GM19328 (cell line): ENCODE measurements at regions not wholly inside any gene's neighbourhood (a gene's known extent, or its start where the extent isn't known, plus 50 kb on each side); places are given as distances from the start of the nearest gene placed in this dataset.
"Not testable (repeated sequence)": the region's sequence is repeated elsewhere in the genome, so short reads cannot be mapped to it uniquely, and the experiment has no call there.

Source experiments
- ATAC-seq: cut with Tn5 transposase; IDR thresholded peaks from one replicate; pipeline ENCODE4 v1.9.1; 2021; ENCODE audit warnings: mild to moderate bottlenecking, moderate library complexity; ENCODE audit not compliant: unreplicated experiment

DNA sequence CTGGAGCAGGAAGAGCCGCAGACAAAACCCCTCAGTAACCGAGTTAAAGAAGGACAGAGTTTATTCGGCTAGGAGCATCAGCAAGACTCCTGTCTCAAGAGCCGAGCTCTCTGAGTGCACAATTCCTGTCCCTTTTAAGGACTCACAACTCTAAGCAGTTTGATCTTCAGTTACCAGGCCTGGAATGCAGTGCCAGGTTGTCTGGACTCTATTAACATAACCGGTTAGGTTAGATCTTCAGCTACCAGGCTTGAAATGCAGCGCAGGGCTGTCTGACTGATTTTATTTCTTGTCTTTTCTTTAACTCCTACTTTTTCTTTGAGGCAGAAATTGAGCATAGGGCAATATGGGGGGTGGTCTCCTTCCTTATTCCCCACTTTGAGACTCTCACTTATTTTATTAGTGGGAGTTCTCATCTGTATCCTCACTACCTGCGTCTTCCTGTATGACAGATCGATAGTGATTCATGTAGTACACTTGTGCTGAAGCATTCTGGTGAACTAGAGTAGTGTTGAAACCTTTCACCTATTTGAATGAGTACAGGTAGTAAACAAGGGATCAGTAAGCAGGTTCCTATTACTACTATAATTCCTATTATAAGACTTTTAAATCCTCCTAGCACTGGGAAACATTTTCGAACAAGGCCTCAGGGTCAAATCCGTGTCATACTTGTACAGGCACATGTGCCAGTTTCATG is 325.0 kb downstream of the CGGBP1 start:
- no peak for ATAC-seq

DNA sequence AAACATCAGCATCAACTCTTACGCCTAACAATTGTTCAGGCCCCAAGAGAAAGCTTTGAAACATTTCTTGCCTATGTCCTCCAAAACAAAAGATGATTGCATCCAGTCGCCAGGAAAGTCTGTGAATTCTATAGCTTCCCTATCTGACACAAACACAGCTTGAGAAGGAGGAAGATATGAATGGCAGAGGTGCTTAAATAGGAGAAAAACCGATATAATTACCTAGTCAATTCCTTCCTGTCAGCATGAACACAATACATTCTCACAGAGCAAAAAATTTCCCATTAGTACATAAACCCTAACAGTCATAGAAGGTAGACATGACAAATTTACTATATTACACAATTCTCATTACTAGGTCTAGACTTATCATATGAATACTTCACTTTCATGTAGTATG is 326.5 kb downstream of the CGGBP1 start:
- no peak for ATAC-seq

DNA sequence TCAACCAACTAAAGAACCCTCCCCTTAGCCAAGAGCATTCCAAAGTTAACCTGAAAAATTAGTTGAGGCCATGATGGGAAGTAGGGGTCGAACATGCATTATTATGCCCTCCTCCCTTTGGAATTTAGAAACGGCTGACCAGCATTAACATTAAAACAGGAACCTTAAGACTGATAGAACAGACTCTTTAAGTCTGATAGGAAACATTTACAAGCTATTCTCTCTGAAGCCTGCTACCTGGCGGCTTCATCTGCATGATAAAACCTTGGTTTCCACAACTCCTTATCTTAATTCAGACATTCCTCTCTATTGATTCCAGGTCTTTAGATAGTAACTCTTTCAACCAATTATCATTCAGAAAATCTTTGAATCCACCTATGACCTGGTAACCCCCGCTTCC is 331.0 kb downstream of the CGGBP1 start:
- ATAC-seq = no peak

DNA sequence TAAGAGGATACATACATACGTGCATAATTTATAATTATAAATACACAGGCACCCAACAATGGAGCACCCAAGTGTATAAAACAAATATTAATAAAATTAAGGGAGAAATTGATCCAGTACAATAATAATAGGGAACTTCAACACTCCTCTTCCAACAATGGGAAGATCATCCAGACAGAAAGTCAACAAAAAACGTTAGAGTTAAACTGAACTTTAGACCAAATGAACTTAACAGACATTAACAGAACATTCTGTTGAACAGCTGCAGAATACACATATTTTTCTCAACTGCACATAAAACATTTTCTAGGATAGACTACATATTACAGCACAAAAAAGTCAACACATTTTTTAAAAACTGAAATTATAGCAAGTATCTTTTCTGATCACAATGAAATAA is 339.7 kb downstream of the CGGBP1 start:
- no peak for ATAC-seq

DNA sequence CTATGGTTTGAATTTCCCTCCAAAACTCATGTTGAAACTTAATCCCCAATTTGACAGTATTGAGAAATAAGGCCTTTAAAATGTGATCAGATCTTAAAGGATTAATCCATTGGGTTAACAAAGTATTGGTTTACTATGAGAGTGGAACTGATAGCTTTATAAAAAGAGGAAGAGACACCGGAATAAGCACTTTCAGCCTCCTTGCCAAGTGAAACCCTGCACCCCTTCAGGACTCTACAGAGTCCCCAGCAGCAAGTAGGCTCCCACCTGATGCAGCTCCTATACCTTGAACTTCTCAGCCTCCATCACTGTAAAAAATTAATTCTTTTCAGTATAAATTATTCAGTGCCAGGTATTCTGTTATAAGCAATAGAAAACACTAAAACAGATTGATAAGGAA is 348.3 kb downstream of the CGGBP1 start:
- no peak for ATAC-seq

DNA sequence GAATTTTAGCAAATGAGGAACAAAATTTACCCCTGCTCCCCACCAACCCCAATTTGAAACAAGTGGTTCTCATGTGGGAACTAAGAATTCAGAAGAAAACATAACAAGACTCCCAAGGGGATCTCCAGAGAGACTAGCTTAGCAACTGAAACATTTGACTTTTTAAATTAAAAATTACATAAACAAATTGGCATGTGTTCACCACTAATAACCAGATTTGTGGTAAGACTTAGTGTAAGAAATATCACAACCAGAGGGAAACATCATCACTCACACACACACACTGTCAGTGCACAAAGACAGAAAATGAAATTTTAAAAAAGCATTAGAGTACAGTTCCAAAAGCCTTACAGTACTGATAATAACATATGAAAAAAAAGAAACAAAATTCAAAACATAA is 348.8 kb downstream of the CGGBP1 start:
- ATAC-seq = no peak

DNA sequence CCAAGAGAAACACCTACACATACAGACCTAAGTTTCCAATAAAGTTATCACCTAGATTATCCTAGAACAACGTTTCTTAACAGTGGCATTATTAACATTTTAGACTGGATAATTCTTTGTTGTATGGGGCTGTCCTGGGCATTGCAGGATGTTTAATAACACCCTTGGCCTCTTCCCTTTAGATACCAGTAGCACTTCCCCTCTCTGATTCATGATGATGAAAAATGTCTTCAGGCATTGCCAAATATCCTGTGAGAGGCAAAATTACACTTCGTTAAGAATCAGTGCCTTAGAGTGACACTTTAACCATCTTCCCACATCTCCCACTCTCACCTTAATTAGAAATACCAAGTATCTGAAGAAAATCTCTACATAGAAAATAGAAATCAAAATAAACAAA is 352.6 kb downstream of the CGGBP1 start:
- no peak for ATAC-seq

DNA sequence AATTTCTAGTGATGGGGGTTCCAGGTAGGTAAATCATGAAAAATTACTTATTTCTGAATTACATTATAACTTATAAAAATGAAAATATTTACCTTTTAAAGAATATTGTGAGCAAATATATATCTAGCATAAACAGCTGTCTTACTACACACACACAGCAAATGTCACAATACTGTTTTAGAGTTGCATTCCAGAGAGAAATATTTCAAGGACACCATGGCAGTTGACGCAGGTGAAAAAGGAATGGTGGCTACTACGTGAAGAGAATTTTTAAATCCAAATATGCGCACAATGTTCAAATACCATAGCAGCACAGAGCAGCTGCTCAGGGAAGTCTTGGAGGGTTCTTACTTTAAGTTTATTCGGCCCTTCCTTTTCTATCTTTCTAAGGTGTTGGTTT is 356.2 kb downstream of the CGGBP1 start:
- no peak for ATAC-seq

DNA sequence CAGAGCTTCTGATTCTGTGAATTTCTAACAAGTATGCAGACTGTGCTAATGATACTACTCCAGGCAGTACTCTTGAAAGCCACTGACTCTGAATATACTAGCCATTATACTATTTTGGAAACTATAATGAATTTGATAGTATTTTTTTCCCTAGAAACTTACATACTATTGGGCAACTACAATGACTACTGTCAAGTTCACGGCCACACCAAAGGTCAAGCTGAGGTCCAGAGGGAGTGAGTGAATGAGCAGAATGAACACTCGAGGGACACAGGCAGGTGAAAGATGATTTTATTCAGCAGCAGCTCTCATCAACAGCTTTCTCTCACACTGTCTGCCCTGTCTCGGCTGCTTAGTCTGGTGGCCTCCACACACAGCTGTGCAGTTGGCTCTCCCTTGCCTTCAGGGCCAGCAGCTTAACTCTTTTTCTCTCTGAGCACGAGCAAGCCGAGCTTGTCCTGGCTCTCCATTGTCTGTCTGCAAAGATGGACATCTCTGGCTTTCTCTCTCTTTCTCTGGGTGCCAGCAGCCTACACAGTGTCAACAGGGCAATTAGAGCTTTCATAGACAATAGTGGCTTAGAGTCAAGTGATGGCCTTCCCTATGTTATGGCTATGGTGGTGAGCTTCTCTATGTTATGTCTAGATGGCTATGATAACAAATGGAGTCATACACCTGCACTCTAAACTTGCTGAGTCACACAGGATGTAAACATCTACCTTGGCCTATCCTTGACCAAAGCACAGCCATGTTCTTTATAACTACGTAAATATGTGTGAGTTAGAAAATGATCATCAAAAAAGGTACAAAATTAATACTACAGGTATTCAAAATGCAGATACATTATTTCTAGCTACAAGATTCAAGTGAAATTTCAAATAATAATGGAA is 362.4 kb downstream of the CGGBP1 start:
- ATAC-seq = no peak

DNA sequence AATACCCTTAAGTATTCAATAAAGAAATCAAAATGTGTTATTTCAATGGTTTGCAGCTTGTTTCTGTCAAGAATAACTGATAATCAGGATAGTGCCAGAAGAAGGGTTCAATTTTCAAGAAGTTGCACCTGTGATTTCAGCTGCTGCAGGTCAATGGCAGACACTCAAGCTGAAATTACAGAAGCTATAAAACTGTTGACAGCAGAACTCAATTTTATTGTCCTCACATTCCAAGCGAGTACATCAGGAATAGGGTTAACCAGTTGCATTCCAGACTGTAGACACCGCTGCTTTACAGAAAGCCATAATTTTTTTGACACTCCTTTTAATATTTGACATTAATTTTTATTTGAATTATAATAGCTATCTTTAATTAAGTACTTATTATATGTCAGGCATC is 364.1 kb downstream of the CGGBP1 start:
- no peak for ATAC-seq

DNA sequence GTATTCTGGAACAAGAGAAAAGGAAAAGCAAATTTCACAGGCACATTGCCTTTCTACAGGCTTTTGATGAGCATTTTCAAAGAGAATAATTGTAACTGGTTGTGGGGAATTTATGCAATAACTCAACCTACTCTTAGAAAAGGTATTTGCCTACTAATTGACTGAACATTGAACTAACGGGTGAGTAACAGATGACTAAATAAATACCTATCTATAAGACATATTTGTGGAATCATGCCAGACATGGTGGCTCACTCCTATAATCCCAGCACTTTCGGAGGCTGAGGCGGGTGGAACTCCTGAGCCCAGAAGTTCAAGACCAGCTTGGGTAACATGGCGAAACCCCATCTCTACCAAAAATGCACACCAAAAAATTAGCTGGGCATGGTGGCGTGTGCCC is 367.7 kb downstream of the CGGBP1 start:
- ATAC-seq = no peak

DNA sequence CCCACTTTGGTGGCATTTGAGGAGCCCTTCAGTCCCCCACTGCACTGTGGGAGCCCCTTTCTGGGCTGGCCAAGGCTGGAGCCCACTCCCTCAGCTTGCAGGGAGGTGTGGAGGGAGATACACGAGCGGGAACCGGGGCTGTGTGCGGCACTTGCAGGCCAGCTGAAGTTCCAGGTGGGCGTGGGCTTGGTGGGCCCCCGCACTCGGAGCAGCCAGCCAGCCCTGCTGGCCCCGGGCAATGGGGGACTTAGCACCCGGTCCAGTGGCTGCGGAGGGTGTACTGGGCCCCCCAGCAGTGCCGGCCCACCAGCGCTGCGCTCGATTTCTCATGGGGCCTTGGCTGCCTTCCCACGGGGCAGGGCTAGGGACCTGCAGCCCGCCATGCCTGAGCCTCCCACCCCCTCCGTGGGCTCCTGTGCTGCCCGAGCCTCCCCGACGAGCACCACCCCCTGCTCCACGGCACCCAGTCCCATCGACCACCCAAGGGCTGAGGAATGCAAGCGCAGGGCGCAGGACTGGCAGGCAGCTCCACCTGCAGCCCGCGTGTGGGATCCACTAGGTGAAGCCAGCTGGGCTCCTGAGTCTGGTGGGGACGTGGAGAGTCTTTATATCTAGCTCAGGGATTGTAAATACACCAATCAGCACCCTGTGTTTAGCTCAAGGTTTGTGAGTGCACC is 379.7 kb downstream of the CGGBP1 start:
- not testable (repeated sequence) for ATAC-seq

DNA sequence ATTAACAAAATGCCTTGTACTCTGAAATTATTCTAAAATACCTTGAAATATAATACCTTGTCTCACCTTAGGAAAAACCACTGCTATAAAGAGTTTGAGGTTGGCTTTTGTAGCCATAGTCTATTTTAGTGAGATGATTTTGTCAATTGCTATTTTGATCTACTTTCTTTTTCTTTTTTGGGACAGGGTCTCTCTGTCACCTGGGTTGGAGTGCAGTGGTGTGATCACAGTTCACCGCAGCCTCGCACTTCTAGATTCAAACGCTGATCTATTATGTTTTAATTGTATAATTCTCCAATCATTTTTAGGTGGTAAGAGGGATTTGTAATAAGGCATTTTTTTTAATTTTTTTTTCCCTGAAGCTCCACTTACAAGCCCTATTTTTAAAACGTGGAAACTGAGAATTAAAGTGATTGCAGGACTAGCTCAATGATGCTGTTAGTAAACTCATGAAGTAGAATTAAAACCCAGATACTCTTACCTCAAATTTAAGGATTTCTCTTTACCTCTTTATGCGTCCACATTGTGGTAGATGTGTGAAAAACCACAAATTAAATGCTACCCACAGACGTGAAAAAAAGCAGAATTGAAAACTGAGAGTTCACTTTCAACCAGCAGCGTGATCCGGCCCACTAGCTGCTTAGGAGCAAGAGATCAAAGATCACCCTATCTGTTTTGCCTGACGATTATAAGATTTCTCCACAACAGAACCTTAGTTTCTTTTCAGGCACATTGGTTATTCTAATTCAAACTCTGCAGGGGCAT is 384.2 kb downstream of the CGGBP1 start:
- ATAC-seq = peak; percentile 95

DNA sequence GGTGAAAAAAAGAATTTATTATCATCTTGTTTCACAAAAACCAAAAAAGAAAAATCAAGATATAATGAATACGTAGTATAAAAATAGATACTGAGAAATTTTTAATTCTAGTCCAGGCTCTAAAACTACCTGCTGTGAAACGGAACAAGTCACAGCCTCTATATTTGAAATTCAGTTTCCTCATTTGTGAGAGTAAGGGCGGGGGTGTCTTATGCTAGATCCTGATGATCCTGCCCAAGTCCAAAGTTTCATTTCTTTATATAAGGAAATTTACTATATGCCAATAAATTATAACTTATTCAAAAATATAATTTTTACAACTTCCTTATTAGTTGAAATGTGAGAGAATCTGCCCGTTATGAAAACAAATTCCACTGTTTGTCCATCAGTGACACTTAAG is 385.7 kb downstream of the CGGBP1 start:
- no peak for ATAC-seq

DNA sequence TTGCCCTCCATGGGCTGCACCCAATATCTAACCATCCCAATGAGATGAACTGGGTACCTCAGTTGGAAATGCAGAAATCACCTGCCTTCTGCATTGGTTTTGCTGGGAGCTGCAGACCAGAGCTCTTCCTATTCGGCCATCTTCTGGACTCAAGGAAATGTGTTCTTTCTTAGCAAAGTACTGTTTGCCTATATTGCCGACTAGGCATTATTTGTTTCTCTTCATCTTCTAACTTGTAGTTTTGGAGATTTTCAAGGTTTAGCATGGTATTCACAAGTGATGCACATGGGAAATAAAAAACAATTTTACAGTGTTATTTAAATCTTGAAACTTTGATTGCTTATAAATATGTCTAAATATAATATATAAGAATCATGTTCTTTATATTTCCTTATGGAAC is 377.8 kb upstream of the POU1F1 start:
- no peak for ATAC-seq

DNA sequence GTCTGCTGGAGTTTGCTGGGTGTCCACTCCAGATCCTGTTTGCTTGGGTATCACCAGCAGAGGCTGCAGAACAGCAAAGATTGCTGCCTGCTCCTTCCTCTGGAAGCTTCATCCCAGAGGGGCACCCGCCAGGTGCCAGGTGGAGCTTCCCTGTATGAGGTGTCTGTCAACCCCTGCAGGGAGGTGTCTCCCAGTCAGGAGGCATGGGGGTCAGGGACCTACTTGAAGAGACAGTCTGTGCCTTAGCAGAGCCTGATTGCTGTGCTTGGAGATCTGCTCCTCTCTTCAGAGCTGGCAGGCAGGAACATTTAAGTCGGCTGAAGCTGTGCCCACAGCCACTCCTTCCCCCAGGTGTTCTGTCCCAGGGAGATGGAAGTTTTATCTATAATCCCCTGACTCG is 376.8 kb upstream of the POU1F1 start:
- not testable (repeated sequence) for ATAC-seq

DNA sequence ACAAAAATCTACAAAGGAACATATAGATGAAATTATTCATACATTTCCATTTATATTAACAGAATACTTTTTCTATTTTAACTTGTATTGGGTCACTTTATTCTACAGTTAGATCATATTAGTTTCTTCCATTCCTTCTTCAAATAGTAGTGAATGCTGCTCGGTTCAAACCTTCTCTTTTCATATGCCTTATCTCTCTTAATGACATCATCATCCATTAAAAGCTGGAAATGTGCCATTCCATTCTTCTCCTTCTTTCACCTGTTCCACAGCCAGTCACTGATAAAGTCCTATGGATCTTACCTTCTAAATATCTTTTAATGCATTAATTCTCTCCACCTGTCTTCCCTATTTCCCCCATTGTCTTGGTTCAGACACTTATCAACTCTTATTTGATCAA is 358.0 kb upstream of the POU1F1 start:
- ATAC-seq = no peak

DNA sequence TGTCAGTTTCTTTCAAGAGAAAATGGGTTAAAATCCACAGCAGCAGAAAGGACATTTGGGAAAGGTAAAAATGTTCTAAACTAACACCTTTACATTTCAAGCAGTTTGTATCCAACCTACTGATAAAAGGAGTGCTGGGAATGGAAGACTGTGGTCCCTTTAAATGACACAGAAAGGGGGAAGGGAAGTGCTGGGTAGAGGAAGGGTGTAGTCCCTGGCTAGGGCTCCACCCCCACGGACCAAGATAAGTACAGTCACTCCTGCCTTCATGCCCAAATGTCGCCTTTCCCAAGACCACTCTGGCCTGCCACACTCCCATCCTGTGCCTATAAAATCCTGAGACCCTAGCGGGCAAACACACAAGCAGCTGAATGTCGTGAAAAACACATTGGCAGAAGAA is 350.9 kb upstream of the POU1F1 start:
- no peak for ATAC-seq

DNA sequence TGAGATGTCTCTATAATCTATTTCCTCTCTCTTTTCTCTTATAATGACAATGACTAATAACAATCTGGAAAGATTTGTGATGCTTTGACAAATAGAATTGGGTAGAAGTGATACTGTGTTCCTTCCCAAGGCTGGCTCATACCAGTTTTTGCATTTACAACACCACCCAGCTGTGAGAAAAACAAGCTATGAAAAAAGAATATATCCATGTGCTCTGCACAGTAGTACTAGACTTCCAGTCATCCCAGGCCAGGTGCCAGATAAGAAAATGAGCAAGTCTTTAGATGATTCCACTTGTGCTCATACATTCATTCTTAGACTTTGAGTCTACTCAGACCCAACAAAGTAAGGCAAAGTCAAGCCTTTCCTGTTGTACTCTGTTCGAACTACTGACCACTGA is 350.2 kb upstream of the POU1F1 start:
- ATAC-seq = no peak

DNA sequence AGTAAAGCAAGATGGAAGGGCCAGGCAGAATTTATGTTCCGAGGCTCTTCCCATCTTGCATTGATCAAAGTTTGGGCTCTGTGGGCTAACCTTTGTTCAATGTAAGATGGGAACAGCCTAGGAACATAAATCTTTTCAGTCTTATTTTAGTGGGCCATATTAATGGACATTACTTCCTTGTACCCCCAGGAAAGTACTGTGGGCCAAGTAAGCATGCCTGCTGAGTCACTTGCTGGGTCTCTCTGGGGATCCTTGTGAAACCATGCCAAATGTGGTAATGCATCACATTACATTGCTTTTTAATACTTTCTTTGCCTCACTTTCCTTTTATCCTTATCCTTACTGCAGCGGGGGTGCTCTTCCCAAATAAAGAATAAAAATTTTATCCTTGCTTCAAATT is 349.5 kb upstream of the POU1F1 start:
- ATAC-seq = no peak

DNA sequence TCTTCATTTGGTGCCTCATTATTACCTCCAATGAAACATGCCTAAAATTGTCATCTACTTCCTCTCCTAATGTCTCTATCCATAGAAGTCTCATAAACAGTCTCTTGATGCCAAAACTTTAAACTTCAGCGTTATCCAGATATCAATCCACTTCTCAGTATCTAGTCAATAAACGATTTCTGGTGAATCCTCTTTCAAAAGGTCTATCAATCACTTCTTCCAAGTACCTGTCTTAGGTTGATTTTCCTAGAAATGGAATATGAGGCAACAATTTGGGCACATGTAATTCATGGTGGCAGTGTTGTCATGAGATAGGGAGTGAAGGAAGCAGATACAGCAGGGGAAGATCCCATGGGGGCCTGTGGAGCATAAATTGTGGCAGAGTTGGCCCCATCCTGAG is 348.5 kb upstream of the POU1F1 start:
- no peak for ATAC-seq
